Choroid plexus epithelial cell (primary cell): ENCODE measurements at regions not wholly inside any gene's neighbourhood (a gene's known extent, or its start where the extent isn't known, plus 50 kb on each side); places are given as distances from the start of the nearest gene placed in this dataset.
A peak's percentile ranks its signal among the peaks of the same experiment; 100 is the strongest.
"Not testable (repeated sequence)": the region's sequence is repeated elsewhere in the genome, so short reads cannot be mapped to it uniquely, and the experiment has no call there.

Experiments used
- DNase-seq: peaks from one replicate; pipeline ENCODE4 v3.0.0-alpha.2; 2010; ENCODE audit warnings: low read depth
- H3K4me3 ChIP-seq: 2 replicates; pipeline ENCODE4 v1.5.1; 2011; ENCODE audit warnings: low read depth, mild to moderate bottlenecking, control low read depth, low read length, moderate library complexity
- TF ChIP-seq, protein P1 (sequence below): conservative IDR thresholded peaks from 2 replicates; pipeline ENCODE4 v1.5.1; 2011; ENCODE audit warnings: low read depth, mild to moderate bottlenecking, control low read depth, inconsistent platforms, low read length, moderate library complexity

DNA sequence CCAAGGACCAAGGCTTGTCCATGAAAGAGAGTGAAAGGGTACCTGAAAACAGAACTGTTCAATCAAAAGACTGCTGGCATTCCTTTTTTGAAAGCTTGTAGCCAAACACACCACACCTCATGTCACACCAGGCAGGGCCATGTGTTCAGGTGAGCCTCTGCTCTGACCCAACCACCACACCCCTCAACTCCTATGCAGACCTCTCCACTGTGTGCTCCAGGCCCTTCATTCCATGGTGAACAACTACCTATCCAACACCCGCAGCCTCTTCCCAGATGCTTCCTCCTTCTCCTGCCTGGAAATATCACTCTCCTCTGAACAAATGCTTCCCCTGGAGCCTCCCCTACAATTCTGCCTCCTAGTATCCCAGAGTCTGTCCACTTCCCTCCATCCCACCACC, 166.6 kb downstream of the AVL9 start:
- no peak overlapping the region for H3K4me3 ChIP-seq
- DNase-seq = no peak
- TF ChIP-seq, protein P1, sequence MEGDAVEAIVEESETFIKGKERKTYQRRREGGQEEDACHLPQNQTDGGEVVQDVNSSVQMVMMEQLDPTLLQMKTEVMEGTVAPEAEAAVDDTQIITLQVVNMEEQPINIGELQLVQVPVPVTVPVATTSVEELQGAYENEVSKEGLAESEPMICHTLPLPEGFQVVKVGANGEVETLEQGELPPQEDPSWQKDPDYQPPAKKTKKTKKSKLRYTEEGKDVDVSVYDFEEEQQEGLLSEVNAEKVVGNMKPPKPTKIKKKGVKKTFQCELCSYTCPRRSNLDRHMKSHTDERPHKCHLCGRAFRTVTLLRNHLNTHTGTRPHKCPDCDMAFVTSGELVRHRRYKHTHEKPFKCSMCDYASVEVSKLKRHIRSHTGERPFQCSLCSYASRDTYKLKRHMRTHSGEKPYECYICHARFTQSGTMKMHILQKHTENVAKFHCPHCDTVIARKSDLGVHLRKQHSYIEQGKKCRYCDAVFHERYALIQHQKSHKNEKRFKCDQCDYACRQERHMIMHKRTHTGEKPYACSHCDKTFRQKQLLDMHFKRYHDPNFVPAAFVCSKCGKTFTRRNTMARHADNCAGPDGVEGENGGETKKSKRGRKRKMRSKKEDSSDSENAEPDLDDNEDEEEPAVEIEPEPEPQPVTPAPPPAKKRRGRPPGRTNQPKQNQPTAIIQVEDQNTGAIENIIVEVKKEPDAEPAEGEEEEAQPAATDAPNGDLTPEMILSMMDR = no peak

DNA sequence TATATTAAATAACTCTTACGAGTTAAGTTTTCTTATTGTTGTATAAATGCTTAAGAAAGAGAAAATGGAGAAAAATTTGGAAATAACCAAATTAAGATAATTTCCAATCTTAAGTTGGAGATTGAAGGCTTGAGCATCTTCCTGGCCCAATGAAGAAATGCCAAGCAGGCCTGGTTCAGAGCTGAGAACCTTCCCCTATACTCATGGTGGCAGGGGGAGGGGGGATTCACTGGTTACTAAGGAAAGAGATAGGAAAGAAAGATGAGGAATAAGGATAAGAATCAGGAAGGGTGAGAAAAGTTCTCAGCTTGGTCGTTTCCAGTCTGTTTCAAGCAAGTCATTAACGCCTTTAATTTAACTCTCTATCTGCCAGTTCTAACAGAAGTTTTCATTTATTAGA, 166.2 kb downstream of the AVL9 start:
- TF ChIP-seq, protein P1 = no peak
- no peak for DNase-seq
- no peak overlapping the region for H3K4me3 ChIP-seq

DNA sequence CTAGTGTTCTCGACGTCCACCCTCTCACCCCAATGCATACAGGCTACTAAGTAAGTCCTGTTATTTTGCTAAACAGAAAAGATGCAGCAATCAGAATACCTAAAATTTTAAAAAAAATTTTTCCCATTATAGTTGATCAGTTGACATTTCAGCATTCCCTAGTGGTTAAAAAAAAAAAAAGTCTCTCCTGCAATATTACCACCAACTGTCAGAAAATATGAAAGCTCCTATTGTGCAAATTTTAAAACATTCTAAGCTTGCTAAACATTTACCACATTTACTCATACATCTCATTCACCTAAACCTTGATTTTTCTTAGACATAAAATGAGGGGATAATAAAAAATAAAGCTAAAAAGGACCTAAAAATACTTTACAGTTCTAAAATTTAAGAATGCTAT, 165.6 kb downstream of the AVL9 start:
- peak; percentile 34 for DNase-seq
- no peak overlapping the region for H3K4me3 ChIP-seq
- TF ChIP-seq, protein P1 = no peak

DNA sequence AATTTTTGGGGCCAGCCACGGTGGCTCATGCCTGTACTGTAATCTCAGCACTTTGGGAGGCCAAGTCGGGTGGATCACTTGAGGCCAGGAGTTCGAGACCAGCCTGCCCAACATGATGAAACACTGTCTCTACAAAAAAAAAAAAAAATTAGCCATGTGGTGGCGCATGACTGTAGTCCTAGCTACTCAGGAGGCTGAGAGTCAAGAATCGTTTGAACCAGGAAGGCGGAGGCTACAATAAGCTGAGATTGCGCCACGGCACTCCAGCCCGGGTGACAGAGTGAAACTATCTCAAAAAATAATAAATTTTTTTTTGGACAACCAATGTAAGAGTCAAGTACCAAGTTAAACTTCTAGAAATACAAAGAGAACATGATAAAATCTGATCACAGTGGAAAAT, 164.6 kb downstream of the AVL9 start:
- TF ChIP-seq, protein P1 = no peak
- DNase-seq = no peak
- no peak overlapping the region for H3K4me3 ChIP-seq

DNA sequence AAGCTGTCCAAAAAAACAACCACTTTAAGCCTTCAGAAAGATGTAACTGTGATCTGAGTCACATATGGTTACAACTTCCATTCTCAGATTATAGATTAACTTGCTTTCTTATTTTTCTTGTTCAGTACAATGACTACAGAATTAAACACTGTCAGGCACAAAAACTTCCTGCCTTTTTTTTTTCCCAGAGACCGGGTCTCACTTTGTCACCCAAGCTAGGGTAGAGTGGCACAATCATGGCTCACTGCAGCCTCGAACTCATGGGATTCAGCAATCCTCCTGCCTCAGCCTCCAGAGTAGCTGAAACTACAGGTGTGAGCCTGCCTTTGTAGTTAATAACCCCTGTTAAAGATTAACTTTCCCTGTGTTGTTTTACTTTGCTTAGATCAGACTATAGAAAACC, 163.2 kb downstream of the AVL9 start:
- peak; percentile 5 for DNase-seq
- TF ChIP-seq, protein P1 = no peak
- no peak overlapping the region for H3K4me3 ChIP-seq

DNA sequence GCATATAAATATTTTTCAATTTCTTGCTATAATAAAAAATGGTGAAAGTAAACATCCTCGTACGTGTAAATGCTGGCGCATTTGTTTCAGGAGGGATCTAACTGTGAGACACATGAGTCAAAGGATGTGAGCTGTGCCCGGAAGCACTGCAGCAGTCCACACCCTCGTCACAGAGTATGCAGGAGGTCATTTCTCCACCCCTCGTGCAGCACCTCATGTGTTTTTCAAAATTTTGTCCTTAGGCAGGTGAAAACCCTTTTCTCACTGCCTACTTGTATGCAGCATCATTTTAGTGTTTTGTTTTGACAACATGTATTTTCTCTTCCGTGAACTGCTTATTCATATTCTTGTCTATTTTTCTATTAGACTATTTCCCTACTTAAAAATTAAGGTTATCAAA, 162.7 kb downstream of the AVL9 start:
- TF ChIP-seq, protein P1 = no peak
- DNase-seq = peak; percentile 84
- no peak overlapping the region for H3K4me3 ChIP-seq

DNA sequence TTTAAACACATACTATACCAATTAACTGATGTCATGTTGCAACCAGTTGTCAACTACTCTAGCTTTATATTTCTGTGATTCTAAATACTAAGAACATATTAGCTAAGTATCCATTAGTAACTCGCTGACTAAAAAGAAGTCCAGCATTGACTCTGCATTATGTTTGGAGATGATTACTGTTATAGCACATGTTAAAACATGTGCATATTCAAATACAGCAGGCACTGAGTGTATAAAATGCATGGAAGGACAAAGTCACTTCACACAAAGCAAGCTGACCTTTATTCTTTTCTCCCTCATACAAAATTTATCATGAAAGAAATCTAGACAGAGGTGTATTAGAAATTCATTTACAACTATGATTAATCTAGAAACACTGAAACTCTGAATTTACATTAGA, 159.3 kb downstream of the AVL9 start:
- H3K4me3 ChIP-seq, DNase-seq: not testable (repeated sequence)

DNA sequence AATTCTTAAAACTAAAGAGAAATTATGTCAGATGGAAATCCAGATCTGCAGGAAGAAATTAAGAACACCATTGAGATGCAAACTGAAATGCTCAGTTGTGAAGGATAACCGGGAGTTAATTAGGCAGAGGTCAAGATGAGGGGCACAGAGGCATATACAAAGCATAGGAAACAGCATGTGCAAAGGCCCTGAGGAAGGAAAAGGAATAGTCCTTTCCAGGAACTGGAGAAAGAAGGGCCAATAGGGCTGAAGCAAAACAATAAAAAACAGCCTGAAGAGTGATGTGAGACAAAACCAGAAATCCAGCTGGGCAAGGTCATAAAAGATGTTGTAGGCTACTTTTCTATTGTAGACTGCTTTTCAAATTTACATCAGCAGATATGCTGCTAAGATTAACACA, 155.1 kb downstream of the AVL9 start:
- not testable (repeated sequence) for DNase-seq, H3K4me3 ChIP-seq
